HG02885 (cell line): ENCODE measurements at regions not wholly inside any gene's neighbourhood (a gene's known extent, or its start where the extent isn't known, plus 50 kb on each side); places are given as distances from the start of the nearest gene placed in this dataset.

Experiments
- ATAC-seq: cut with Tn5 transposase; IDR thresholded peaks from one replicate; pipeline ENCODE4 v1.9.1; 2021; ENCODE audit warnings: mild to moderate bottlenecking; ENCODE audit not compliant: unreplicated experiment, poor library complexity

GRCh38 chr9:119441338-119441737 is 72.1 kb upstream of the BRINP1 start:
- ATAC-seq = no peak

DNA sequence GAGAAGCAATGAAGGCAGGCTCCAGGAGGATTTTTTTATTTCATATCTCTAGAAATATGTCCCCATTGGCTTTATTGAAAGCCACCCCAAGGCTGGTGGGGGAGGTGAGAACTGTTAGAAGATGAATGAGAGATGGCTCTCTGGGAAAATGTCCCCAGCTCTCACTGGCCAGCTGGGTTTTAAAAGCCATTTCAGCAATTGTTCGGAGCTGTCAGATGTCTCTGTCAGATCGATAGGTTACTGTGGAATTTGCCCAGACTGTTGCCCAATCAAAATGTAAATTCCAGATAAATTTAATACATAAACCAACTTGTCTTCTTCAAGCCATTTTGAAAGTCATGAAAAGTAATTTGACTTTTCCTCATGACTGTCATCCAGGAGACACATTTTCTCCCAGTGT is 67.0 kb upstream of the BRINP1 start:
- no peak for ATAC-seq

DNA sequence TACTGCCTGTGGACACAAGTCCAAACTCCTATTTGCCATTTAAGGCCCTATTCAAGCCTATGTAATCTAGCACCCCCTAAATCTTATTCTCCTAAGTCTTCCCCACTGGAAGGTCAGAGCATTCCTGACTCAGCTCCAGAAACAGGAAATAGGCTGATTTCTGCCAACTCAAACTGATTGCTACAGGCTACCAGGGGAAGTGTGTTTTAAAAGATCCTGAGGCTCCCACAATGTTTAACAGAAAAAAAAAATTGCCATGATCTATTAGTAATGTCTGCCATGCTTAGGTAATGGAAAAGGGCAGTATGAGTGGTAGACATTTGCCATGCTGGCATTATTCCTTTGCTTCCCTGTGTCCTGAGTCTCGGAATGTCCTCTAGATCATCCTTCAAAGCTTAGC is 65.8 kb upstream of the BRINP1 start:
- ATAC-seq = no peak

DNA sequence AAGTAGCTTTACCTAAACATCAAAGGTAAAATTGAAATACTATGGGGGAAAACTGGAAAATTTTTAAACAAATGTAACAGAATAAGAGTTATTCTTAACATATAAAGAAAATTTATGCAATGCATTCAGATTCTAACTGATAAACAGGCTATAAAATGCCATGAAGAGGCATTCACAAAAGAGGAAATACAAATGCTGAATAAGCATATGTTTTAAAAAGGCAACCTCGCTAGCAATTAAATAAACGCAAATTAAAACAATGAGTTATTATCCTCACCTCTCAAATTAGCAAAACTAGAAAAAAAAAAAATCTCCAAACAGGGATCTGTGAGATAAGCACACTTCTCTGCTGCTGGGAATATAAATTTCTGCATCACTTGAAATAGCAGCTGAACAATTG is 63.2 kb upstream of the BRINP1 start:
- ATAC-seq = no peak

- no peak for ATAC-seq
Observed at GRCh38 chr9:119429302-119429701, 60.1 kb upstream of the BRINP1 start.

- no peak for ATAC-seq
Observed at GRCh38 chr9:119420231-119420630, 51.0 kb upstream of the BRINP1 start.
